PFSK-1 (cell line): ENCODE measurements at regions not wholly inside any gene's neighbourhood (a gene's known extent, or its start where the extent isn't known, plus 50 kb on each side); places are given as distances from the start of the nearest gene placed in this dataset.

Experiments
- FOXP2 ChIP-seq: optimal IDR thresholded peaks from 2 replicates; pipeline ENCODE3; 2011; ENCODE audit warnings: borderline replicate concordance, control low read depth, inconsistent platforms; ENCODE audit not compliant: insufficient read depth; ENCODE audit errors: extremely low read length, extremely low read depth
- POLR2AphosphoS5 ChIP-seq: IDR thresholded peaks from 2 replicates; pipeline ENCODE4 v1.6.1; 2012; ENCODE audit warnings: low read depth, mild to moderate bottlenecking, control low read depth, low read length, moderate library complexity
- REST ChIP-seq, 2 experiments: IDR thresholded peaks; 2 replicates each; pipeline versions ENCODE4 v1.6.1 to v1.8.0; 2011 to 2012; ENCODE audit warnings: low read depth in 2 of 2, low read length in 2 of 2, control low read depth in 1 of 2, inconsistent platforms in 1 of 2, mild to moderate bottlenecking in 1 of 2, moderate library complexity in 1 of 2; ENCODE audit not compliant: insufficient read depth in 1 of 2
- SIN3A ChIP-seq: IDR thresholded peaks from 2 replicates; pipeline ENCODE4 v1.6.1; 2012; ENCODE audit warnings: mild to moderate bottlenecking, low read length, moderate library complexity, borderline replicate concordance; ENCODE audit not compliant: insufficient read depth
- TAF1 ChIP-seq: IDR thresholded peaks from 2 replicates; pipeline ENCODE4 v1.6.1; 2012; ENCODE audit warnings: low read length, control low read depth, borderline replicate concordance; ENCODE audit not compliant: insufficient read depth

- TF ChIP-seq TAF1 = no peak
- TF ChIP-seq FOXP2 = no peak
- no peak for TF ChIP-seq POLR2AphosphoS5
- TF ChIP-seq SIN3A = no peak
- TF ChIP-seq REST (IDR thresholded peaks at IDR 0.05; ENCODE audit: insufficient read depth in 1 of 2, low read depth in 2 of 2, low read length in 2 of 2) = no peak
Measured at GRCh38 chr16:73599351-73599750, 551.4 kb upstream of the ZFHX3 start.

- TF ChIP-seq SIN3A = no peak
- TF ChIP-seq FOXP2 = no peak
- TF ChIP-seq POLR2AphosphoS5 = no peak
- no peak for TF ChIP-seq TAF1
- TF ChIP-seq REST (IDR thresholded peaks at IDR 0.05; ENCODE audit: insufficient read depth in 1 of 2, low read depth in 2 of 2, low read length in 2 of 2) = no peak
Measured at GRCh38 chr16:73584157-73584556, 536.2 kb upstream of the ZFHX3 start.

GRCh38 chr16:73572135-73572828 lies 524.4 kb upstream of the ZFHX3 start:
- TF ChIP-seq FOXP2 (no peak), REST (IDR thresholded peaks at IDR 0.05; ENCODE audit: insufficient read depth in 1 of 2, low read depth in 2 of 2, low read length in 2 of 2) (no peak), TAF1 (no peak), SIN3A (no peak), POLR2AphosphoS5 (no peak)

GRCh38 chr16:73569266-73569980 lies 521.5 kb upstream of the ZFHX3 start:
- no peak for TF ChIP-seq FOXP2
- TF ChIP-seq POLR2AphosphoS5 = no peak
- no peak for TF ChIP-seq TAF1
- TF ChIP-seq REST (IDR thresholded peaks at IDR 0.05; ENCODE audit: insufficient read depth in 1 of 2, low read depth in 2 of 2, low read length in 2 of 2) = no peak
- no peak for TF ChIP-seq SIN3A

- TF ChIP-seq SIN3A = no peak
- no peak for TF ChIP-seq TAF1
- no peak for TF ChIP-seq POLR2AphosphoS5
- TF ChIP-seq FOXP2 = no peak
Measured at GRCh38 chr16:73568769-73569168, 520.8 kb upstream of the ZFHX3 start.
